ENCODE measurements at regions not wholly inside any gene's neighbourhood (a gene's known extent, or its start where the extent isn't known, plus 50 kb on each side); places are given as distances from the start of the nearest gene placed in this dataset.
A peak's percentile ranks its signal among the peaks of the same experiment; 100 is the strongest.

GRCh38 chr6:12459945-12460661 lies 169.9 kb downstream of the EDN1 start:
- Histone ChIP-seq H3K36me3 (no peaks in the 10 kb centered on the region), H3K9me3 (no peaks in the 10 kb centered on the region), H3K27ac (no peak overlapping the region), H3K4me1 (no peaks in the 10 kb centered on the region), H3K4me3 (no peak overlapping the region), H3K27me3 (no peaks in the 10 kb centered on the region)
- whole genome bisulfite sequencing, result 65% methylated on average over 7 of the region's 7 CpGs
- DNase-seq (ENCODE audit: low spot score in 2 of 2), result no peak
- TF ChIP-seq EP300 (IDR thresholded peaks at IDR 0.05) (no peak), POLR2A (IDR thresholded peaks at IDR 0.05) (no peak)

- Histone ChIP-seq H3K9me3 (no peaks in the 10 kb centered on the region), H3K27ac (no peak overlapping the region), H3K36me3 (no peaks in the 10 kb centered on the region), H3K4me1 (peaks cover 14% of the 10 kb centered on the region), H3K27me3 (no peaks in the 10 kb centered on the region), H3K4me3 (no peak overlapping the region)
- DNase-seq (ENCODE audit: low spot score in 2 of 2), result no peak
- TF ChIP-seq POLR2AphosphoS5 (IDR thresholded peaks at IDR 0.05), result no peak
- no peak for TF ChIP-seq CTCF (IDR thresholded peaks at IDR 0.05)
- no peak for TF ChIP-seq POLR2A (IDR thresholded peaks at IDR 0.05)
- TF ChIP-seq EP300 (IDR thresholded peaks at IDR 0.05), result no peak
- 32% methylated on average over 8 of the region's 8 CpGs for whole genome bisulfite sequencing
Observed at GRCh38 chr6:12467706-12468670, 177.8 kb downstream of the EDN1 start.

GRCh38 chr6:12472601-12473038 lies 182.5 kb downstream of the EDN1 start:
- 54% methylated on average over 4 of the region's 4 CpGs for WGBS
- peak in 1 of 2 donors; percentile 84 for DNase-seq (ENCODE audit: low spot score in 2 of 2)
- TF ChIP-seq CTCF (IDR thresholded peaks at IDR 0.05) (no peak), POLR2AphosphoS5 (IDR thresholded peaks at IDR 0.05) (peak in 2 of 3 donors; percentile 80 to 90)
- no peak overlapping the region for H3K4me3 ChIP-seq
- no peaks in the 10 kb centered on the region for H3K36me3 ChIP-seq
- H3K27me3 ChIP-seq, result no peaks in the 10 kb centered on the region
- no peaks in the 10 kb centered on the region for H3K9me3 ChIP-seq
- peak overlapping the region; percentile 75 for H3K27ac ChIP-seq
- H3K4me1 ChIP-seq, result peaks cover 29% of the 10 kb centered on the region

- DNase-seq (ENCODE audit: low spot score in 2 of 2), result no peak
- Histone ChIP-seq H3K27me3 (no peaks in the 10 kb centered on the region), H3K4me3 (no peak overlapping the region), H3K36me3 (no peaks in the 10 kb centered on the region), H3K9me3 (no peaks in the 10 kb centered on the region), H3K27ac (peak overlapping the region; percentile 75), H3K4me1 (peaks cover 29% of the 10 kb centered on the region)
- 55% methylated on average over 1 of the region's 1 CpG for WGBS
- TF ChIP-seq CTCF (IDR thresholded peaks at IDR 0.05) (no peak), POLR2A (IDR thresholded peaks at IDR 0.05) (no peak), POLR2AphosphoS5 (IDR thresholded peaks at IDR 0.05) (no peak), EP300 (IDR thresholded peaks at IDR 0.05) (no peak)
Observed at GRCh38 chr6:12473494-12473893, 183.3 kb downstream of the EDN1 start.

GRCh38 chr6:12474167-12475140 lies 184.3 kb downstream of the EDN1 start:
- no peaks in the 10 kb centered on the region for H3K27me3 ChIP-seq
- no peak for DNase-seq (ENCODE audit: low spot score in 2 of 2)
- H3K36me3 ChIP-seq, result no peaks in the 10 kb centered on the region
- no peak for TF ChIP-seq EP300 (IDR thresholded peaks at IDR 0.05)
- no peak for TF ChIP-seq CTCF (IDR thresholded peaks at IDR 0.05)
- TF ChIP-seq POLR2A (IDR thresholded peaks at IDR 0.05), result no peak
- TF ChIP-seq POLR2AphosphoS5 (IDR thresholded peaks at IDR 0.05), result no peak
- H3K4me3 ChIP-seq, result no peak overlapping the region
- H3K27ac ChIP-seq, result peak overlapping the region; percentile 75
- H3K9me3 ChIP-seq, result no peaks in the 10 kb centered on the region
- WGBS, result 71% methylated on average over 7 of the region's 7 CpGs
- peaks cover 29% of the 10 kb centered on the region for H3K4me1 ChIP-seq

Data from suprapubic skin (tissue), 4 donors.